ENCODE measurements at regions not wholly inside any gene's neighbourhood (a gene's known extent, or its start where the extent isn't known, plus 50 kb on each side); places are given as distances from the start of the nearest gene placed in this dataset.

- TF ChIP-seq RFX5 (IDR thresholded peaks at IDR 0.05) (no peak), MAZ (IDR thresholded peaks at IDR 0.05; ENCODE audit: borderline replicate concordance, low read depth, low read length) (no peak), EP300 (IDR thresholded peaks at IDR 0.05) (no peak), CTCF (IDR thresholded peaks at IDR 0.05) (no peak), GATA3 (IDR thresholded peaks at IDR 0.05; ENCODE audit: borderline replicate concordance) (no peak)
Observed at GRCh38 chr22:23386822-23387580, 193.1 kb downstream of the IGLL1 start.

Measured in A549 (cell line).